Glomerular visceral epithelial cell (primary cell): ENCODE measurements at regions not wholly inside any gene's neighbourhood (a gene's known extent, or its start where the extent isn't known, plus 50 kb on each side); places are given as distances from the start of the nearest gene placed in this dataset.
"Not testable (repeated sequence)": the region's sequence is repeated elsewhere in the genome, so short reads cannot be mapped to it uniquely, and the experiment has no call there.

Experiments
- DNase-seq: peaks from one replicate; pipeline ENCODE4 v3.0.0-alpha.2; 2016; ENCODE audit errors: extremely low spot score

DNA sequence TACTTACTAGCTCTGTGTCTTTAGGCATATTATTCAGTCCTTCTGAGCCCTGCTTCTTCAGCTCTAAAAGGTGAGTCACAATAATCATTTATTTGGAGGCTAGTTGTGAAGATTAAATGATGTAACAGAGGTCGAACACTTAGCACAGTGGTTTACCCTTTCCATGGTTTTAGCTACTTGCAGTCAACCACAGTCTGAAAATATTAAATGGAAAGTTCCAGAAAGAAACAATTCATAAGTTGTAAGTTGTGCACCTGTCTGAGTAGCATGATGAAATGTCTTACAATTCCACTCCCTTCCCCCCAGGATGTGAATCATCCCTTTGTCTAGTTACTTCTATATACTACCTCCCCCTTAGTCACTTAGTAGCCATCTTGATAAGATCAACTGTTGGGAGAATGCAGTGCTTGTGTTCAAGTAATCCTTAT is 217.6 kb upstream of the THUMPD2 start:
- DNase-seq: peak; percentile 74

DNA sequence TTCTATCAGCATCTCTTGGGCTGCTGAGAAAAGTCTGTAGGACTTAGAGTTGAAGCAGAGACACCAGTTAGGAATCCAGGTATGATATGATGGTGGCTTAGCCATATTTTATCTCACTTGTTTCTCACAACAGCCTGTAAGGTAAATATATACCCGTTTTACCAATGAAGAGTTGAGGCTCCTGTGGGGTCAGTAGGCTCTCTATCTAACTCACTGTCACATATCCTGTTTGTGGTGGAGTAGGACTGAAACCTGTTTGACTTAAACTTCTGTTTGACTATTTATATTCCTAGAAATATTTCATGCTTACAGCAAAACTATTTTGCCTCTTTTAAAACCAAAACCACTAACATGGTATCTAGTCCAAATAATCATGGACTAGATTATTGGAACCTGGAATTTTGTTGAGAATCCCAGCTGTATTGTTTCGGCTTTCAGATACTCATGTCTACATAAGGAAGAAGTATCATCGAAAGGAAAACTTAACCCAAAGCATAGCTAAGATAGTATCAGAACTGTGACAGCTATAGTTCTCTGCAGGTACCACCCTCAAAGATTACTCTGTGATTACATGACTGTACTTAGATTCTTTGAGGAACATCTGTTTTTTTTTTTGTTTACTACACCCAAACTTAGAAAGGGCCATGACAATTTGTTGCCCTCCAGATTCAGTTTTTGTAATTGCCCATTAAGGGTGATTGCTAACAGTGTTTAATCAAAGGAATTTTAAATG is 216.1 kb upstream of the THUMPD2 start:
- no peak for DNase-seq

DNA sequence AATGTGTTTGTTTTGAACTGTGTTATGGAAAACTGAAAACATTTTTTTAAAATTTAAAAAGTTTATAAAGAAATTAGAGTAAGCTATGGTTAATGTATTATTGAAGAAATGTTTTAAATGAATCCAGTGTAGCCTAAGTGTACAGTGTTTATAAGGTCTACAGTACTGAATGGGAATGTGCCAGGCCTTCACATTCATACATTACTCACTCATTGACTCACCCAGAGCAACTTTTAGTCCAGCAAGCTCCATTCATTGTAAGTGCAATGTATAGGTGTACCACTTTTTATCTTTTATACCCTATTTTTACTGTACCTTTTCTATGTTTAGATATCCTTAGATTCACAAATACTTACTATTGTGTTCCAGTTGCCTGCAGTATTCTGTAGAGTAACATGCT is 215.1 kb upstream of the THUMPD2 start:
- DNase-seq: peak; percentile 25

DNA sequence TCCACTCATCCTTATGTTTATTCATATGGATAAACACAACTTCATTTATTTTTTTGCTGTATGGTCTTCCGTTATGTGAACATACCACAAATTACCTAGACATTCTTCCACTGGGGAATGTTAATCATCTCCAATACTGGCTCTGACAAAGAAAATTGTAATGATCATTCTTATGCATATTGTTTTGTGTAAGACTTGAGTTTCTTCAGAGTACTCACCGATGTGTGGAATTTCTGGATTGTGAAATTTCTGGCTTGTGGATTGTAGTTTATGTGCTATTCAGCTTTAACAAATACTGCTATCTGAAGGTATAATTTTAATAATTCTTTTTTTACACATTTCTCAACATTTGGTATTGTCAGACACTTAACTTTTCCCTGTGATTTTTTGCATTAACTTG is 212.2 kb upstream of the THUMPD2 start:
- no peak for DNase-seq

DNA sequence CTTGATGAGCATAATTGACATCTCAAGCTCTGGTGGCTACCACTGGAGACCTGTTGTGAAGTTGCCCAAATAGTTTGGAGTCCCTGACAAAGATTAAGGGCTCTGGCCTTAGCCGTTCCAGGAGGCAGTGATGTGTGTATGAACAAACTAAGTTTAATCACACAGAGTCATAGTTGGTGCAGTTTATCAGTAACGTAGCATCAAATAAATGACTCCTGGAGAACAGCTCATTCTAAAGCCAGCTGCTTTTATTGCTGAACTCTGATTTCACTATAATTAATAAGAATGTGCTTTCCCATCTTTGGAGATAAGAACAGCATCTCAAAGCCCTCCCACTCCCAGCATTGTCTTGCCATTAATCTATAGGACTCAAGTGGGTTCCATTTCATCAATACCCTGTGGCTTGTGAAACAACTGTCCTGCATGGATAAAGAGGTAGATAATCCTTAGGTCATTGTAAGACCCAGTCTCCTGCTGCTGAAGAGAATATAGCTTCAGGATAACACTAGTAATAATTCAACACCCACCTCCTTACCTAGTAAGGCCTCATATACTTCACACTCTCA is 211.4 kb upstream of the THUMPD2 start:
- no peak for DNase-seq

DNA sequence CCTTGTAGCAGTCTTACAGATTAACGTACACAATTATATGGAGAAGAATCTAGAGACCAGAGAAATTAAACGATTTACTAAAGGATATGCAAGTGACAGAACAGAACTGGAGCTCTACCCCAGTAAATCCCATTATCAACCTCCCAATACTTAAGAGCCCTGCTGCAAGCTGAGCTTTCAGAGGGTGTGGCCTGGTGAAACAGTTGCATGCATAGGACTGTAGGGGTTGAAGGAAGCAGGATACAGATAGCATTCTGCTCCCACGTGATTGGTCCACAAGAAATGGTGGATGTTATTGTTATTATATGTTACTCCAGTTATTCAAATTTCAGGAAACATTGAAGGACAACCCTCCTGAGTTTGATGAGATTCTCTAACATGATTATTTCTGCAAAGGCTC is 210.8 kb upstream of the THUMPD2 start:
- no peak for DNase-seq

DNA sequence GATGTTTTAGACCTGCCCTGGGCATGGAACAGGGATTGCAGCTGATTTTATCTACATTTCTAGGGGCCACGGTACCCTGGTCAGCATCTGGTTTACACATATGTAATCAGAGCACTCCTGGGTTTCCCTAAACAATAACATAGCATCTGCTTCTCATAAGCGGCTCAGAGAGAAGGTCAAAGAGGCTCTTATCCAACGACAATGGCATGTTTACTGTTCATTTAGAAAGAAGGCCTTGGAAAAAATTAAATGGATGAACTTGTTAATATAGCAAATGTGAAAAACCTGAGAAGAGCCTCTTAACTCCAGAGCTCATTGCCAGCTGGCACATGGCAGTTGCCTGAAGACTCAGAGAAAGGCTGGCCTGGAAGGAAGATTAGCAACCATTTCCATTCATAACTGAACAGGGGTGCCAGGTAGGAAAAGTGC is 202.8 kb upstream of the THUMPD2 start:
- DNase-seq: no peak

DNA sequence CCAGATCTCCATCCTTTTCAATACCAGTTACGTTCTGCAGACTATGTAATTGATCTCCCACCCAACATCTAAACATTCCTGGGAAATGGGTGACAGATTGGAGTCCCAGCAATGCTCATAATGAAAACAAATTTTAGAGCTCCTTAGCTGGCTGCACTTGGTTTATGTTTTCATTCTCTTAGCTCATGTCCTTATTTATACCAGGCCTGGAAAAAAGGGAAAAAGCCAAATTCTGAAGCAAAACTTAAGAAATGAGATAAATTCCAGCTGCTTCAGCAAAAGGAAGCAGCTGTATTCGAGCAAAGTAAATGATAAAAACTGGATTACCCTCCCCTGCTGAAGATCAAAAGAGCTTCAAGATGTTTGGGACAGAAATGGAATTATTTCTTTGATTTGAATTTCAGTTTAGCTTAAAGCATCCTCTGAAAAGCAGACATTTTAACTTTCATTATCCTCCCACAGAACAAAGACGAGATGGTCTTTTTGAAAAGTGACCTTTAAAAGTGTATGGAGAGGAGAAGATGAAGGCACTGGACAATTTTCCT is 196.5 kb upstream of the THUMPD2 start:
- DNase-seq: no peak

DNA sequence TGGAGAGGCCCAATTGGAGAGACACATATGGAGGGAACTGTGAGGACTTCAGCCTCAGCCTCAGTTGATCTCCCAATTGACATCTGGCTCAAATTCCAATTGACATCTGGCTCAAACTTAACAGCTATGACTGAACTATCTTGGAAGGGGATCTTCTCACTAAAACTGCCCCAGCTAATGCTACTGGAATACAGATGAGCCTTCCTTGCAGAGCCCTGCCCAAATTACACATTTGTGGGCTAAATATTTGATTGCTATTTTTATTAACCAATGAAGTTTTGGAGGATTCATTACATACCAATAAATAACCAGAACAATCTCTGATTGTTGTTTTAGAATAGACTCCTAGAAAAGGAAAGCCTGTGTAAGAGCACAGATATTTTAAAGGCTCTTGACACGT is 189.0 kb upstream of the THUMPD2 start:
- no peak for DNase-seq

DNA sequence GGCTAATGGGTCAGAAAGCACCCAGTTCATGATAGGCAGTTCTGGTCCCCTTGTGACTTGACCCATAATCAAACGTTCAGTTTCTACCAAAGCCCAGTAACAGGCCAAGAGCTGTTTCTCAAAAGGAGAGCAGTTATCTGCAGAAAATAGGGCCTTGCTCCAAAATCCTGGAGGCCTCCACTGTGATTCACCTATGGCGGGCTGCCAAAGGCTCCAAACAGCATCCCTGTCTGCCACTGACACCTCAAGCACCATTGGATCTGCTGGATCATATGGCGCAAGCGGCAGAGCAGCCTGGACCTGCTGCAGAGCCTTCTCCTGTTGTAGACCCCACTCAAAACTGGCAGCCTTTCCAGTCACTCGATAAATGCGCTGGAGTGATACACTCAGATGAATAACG is 181.6 kb upstream of the THUMPD2 start:
- not testable (repeated sequence) for DNase-seq

DNA sequence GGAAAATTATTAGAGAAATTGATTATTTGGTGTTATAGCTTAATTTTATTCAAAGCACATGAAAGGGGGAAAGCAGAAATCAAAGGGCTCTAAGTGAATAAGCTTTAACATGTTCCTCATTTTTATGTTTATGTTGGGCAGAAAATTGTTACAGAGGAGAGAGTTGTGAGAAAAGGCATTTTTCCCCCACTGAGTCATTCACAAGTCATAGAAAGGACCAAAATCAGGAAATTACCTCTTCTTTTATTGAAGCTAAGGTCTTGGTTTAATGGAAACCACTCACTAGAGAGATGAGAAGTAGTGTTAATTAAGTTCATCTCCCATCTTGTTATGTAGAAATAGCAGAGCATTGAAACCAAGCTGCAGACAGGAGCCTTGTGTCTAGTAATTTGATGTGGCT is 175.3 kb upstream of the THUMPD2 start:
- DNase-seq: no peak

DNA sequence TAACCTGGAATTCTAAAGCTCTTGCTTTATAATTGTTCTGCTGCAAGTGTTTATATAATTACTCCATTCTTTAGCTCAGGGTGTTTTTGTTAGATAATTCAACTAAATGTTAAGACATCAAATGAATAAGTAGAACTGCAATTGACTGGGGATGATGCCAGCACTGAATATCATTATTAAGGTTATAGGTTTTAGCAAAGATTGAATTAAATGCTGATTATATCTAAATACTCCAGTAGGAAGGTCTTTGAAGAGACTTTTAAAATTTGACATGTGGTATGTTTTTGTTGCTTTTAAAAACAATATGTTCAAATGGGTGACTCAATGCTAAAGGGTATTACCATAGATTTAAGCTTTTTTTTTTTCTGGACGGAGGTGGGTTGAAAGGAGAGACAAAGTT is 170.1 kb upstream of the THUMPD2 start:
- DNase-seq: no peak

DNA sequence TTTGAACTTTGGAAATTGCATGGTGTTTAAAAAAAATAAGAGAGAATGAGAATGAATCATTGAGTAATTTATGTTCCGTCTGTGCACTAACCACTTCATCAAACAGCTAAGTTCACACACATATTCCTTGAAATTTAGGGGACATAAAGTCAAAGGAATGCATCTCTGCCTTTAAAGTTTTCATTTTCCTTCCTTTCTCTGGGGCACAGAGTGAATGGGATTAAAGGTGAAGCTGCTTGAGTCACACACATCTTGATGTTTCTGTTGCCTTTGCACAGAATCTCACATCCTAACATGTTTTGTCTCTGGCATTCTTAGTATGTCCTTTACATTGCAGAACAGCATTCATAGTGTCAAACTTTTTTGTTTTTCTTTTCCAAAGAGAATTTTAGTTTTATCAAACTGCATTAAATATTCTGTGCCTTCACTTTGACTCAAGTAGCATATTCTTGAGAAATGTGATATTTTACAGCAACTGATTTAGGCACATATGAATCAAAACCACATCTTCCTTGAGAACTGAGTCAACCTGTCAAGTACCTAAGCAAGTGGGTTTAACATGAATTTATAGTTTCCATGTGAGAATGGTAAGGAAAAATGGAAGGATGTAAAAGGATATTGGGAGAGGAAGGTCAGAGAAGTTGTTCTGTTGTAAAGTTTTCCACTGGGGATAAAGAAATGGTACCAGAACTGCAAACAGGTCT is 169.1 kb upstream of the THUMPD2 start:
- DNase-seq: peak; percentile 6

DNA sequence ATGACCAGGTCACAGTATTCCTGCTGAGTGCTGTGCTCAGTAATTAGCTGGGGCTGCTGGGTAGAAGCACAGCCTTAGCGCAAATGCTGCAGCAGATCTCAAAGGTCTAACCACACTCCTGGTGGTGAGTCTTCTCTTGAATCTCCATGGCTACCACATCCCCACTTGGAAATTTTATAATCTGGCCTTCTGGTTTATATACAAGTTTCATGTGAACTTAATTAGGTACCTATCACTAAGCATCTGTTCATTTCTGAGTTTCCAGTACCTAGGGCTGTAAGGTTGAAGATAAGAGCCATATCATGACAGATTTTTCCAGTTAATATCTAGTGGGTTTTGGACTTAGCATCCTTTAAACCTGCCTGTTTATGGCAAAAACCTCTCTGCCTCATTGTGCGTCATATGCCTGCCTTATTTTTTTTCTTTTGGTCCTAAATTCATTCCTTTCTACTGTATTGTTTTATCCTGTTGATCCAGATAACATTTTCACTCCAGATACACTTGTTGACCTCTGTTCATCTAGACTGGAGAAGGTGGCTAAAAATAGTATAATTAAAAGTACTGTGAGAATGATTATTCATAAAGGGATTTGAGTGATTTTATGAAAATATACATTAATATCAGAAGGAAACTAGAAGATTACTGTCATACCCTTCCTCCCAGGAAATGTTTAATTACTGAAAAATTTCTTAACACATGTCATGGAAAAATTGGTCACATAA is 168.4 kb upstream of the THUMPD2 start:
- no peak for DNase-seq

DNA sequence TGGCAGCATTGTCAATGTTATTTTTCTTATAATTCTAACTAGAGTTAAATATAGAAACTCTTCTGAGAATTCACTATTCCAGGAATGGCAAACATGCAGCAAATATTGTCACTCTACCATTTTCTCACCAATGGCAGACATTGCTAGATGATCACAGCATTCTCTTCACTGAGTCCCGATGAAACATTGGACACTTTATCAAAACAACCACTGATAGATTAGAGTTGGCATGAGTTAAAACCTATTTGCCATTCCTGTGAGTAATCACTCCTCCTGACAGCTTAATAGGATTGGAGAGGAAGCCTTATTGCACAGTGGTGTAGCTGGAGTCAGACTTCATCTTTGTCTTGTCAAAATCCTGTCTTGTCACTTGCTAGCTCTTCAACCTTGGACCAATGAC is 163.9 kb upstream of the THUMPD2 start:
- DNase-seq: no peak

DNA sequence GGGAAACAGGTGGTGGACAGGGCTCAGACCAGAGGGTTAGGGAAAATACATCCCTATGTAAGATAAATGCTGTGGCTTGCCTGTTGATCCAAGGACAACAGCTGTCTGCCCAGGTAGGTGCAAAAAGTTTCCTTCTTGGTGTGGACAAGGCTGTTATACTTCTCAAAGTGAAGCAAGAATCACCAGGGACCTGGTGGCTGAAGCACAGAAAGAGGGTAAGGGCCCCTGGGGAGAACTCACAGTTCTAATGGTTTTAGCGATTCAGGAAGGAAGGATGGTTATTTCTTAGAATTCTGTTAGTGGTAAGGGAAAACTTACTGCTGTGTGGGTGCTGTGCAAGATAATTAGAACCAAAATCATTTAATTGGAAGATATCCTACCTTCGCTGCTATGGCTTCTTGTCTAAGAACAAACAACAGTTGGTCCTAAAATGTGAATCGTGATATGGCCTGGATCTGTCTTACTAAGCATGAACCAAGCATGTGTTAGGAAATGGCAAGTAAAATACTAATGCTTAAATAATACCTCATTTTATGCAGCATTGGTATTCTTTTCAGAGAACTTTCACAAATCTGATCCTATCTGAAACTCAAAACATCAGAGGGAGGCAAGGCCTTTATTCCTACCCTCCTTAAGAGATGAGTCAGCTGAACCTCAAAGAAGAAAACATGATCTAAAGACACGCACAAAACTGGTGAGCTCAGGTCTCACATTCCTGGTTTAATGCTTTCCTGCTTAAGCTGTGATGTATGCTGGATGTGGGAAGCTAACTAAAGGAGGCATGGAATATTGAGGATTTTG is 159.2 kb upstream of the THUMPD2 start:
- DNase-seq: peak; percentile 64

DNA sequence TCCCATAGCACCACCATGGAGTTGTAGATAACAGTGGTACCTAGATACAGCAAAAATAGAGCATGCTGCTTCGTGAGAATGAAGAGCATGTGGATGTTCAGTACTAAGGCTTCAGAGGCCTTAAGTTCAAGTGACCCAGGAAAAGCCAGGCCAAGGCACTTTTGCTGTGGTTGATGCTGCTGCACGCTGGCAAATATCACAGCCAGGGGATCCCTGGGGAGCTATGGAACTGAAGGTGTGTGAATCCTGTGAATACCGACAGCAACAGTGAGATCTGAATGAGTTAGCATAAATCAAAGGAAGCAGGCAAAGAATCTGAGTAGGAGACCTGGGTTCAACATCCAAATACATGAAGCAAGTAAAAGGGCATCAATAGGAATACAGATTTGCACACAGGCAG is 158.6 kb upstream of the THUMPD2 start:
- DNase-seq: no peak

DNA sequence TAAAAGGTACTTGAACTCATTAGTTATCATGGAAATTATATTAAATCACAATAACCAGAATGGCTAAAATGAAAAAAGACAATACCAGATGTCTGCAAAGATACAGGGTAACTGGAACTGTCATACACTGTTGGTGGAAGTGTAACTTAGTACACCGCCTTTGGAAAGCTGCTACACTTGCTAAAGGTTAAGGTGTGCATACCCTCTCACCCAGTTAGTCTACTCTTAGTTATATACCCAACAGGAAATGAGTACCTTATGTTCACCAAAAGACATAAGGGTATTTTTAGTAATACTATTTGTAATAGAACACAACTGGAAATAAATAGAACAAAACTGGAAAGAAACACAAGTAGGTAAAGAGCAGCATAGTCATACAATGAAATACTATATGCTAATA is 155.8 kb upstream of the THUMPD2 start:
- DNase-seq: no peak

DNA sequence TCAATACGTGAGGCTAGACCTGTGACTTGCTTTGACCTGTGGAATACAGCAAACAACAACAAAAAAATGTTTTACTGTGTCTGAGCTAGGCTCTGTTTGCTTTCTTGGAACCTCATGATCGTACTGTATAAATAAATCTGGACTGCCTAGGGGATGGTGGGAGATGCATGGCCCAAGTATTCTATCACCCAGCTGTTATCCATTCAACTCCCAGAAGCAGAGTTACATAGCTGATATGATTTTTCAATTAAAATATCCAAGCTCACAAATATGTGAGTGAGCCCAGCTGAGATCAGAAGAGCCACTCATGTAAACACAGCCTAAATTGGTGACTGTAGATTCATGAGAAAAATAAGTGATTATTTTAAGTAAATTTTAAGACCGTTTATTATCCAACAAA is 154.1 kb upstream of the THUMPD2 start:
- DNase-seq: no peak

DNA sequence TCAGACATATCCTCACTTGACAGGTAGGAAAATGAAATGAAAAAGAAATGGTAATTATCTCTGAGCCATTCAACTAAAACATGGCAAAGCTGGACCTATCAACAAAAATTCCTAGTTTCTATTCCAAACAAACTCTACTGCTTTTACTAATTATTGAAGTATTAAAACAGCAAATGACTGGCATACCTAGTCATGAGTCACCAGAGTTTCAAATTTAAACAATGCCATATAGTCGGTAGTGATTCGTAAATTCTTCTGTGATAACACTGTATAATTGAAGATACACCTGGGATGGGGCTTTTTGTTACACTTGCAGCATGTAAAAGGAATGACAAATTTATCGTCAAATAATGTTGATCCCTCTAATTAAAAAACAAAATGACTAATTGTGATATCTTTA is 153.1 kb upstream of the THUMPD2 start:
- no peak for DNase-seq

DNA sequence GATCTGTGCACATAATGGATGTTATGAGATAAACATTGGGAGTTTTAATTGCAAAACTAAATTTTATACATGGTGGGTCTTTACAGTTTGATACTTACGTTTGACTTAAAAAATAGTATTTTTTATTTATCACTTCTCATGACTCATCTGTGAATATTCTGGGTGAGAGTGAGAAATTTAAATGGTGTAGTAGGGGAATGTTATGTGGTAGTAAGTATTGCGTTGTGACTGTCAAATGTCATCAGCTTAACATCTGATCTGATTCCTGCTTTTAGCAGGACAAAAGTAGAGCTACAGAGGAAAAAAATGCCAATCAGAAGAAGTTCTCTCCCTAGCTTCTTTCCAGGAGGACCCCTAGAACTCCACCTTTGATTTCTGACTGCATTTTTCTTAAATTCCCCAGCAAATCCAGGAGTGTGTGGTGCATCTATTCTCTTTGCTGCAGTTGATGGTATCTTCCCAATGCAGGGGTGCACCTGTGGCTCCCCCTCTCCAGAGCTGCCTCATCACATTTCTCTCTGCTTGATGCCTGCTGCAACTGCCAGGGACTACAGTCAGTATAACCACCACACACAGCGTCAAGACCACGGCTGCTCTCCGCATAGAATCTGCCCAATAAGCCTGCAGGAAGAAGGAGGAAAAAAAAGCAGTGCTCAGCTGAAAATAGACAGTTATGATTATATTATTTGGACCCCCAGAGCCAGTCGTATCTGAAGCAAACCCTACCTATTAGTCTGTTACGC is 151.3 kb upstream of the THUMPD2 start:
- DNase-seq: no peak
